Endothelial cell of umbilical vein (primary cell): ENCODE measurements at regions not wholly inside any gene's neighbourhood (a gene's known extent, or its start where the extent isn't known, plus 50 kb on each side); places are given as distances from the start of the nearest gene placed in this dataset.

Experiments used
- BruUV-seq: library from RNA; stranded (reverse); fragments of 400-500 nt; replicated peaks from 2 replicates; lab custom pipeline; 2021; lab: Mats Ljungman, UMichigan
- CTCF ChIA-PET: fragments of 300-600, 350-600 bp; sonication (Branson Sonifier 250); formaldehyde crosslinking; loops from one replicate; lab custom pipeline; 2021; ENCODE audit warnings: antibody characterized with exemption, inconsistent platforms; lab: Charles Lee
- POLR2A ChIA-PET: fragments of 300-600, 350-600 bp; sonication (Branson Sonifier 250); formaldehyde crosslinking; loops from one replicate; lab custom pipeline; 2021; ENCODE audit warnings: antibody characterized with exemption, inconsistent platforms; lab: Charles Lee
- DNase-seq: peaks from one replicate; pipeline ENCODE4 v3.0.0-alpha.2; 2011; ENCODE audit warnings: low read depth, low spot score
- FAIRE-seq: peaks from 2 replicates; lab custom pipeline; 2011; peaks lifted over from hg19 to GRCh38; lab: Jason Lieb, UNC
- H2AFZ ChIP-seq: 2 replicates; pipeline ENCODE4 v1.6.0; 2012; ENCODE audit warnings: low read depth, low read length, control low read depth, inconsistent platforms
- H3K27ac ChIP-seq: 2 replicates; pipeline ENCODE4 v1.5.1; 2011; ENCODE audit warnings: low read depth, mild to moderate bottlenecking, control low read depth, low read length, moderate library complexity; ENCODE audit not compliant: insufficient read depth
- H3K27me3 ChIP-seq, 2 experiments: 2 replicates each; pipeline versions ENCODE4 v1.6.0 to v1.6.1; 2011; ENCODE audit warnings: low read length in 2 of 2, mixed read lengths in 1 of 2; ENCODE audit not compliant: control insufficient read depth in 2 of 2, insufficient read depth in 2 of 2
- H3K36me3 ChIP-seq, 2 experiments: 2 replicates in 1 of 2; 3 replicates in 1 of 2; pipeline ENCODE4 v1.5.1; 2011; ENCODE audit warnings: low read length in 2 of 2, mild to moderate bottlenecking in 1 of 2, moderate library complexity in 1 of 2; ENCODE audit not compliant: control insufficient read depth in 2 of 2, insufficient read depth in 2 of 2; ENCODE audit errors: extremely low read depth in 1 of 2
- H3K4me1 ChIP-seq: 3 replicates; pipeline ENCODE4 v1.5.1; 2011; ENCODE audit warnings: mild to moderate bottlenecking, low read length; ENCODE audit not compliant: control insufficient read depth, insufficient read depth; ENCODE audit errors: extremely low read depth
- H3K4me2 ChIP-seq: 2 replicates; pipeline ENCODE4 v1.6.1; 2011; ENCODE audit warnings: low read length, control low read depth, mixed read lengths; ENCODE audit not compliant: insufficient read depth
- H3K4me3 ChIP-seq, 3 experiments: fragments of 200-600 bp in 1 of 3; sonication (generic), shearing (Covaris generic) in 1 of 3; replicated peaks in 1 of 3; 2 replicates each; pipeline ENCODE4 v1.5.1; 2011 to 2016; ENCODE audit warnings: control low read depth in 3 of 3, low read length in 3 of 3, mild to moderate bottlenecking in 2 of 3, inconsistent platforms in 1 of 3, low read depth in 1 of 3, moderate library complexity in 1 of 3; ENCODE audit not compliant: insufficient read depth in 1 of 3
- H3K79me2 ChIP-seq: 2 replicates; pipeline ENCODE4 v1.6.0; 2012; ENCODE audit warnings: low read length, inconsistent platforms; ENCODE audit not compliant: control insufficient read depth, insufficient read depth
- H3K9ac ChIP-seq: replicated peaks from 2 replicates; pipeline ENCODE3; 2011; ENCODE audit warnings: low read length, control low read depth; ENCODE audit not compliant: insufficient read depth; ENCODE audit errors: extremely low read depth
- H3K9me1 ChIP-seq: replicated peaks from 3 replicates; pipeline ENCODE4 v1.6.0; 2011; ENCODE audit warnings: mild to moderate bottlenecking, low read length; ENCODE audit not compliant: control insufficient read depth, insufficient read depth; ENCODE audit errors: extremely low read depth
- H3K9me3 ChIP-seq: replicated peaks from 2 replicates; pipeline ENCODE4 v1.5.1; 2012; ENCODE audit warnings: low read length, inconsistent platforms; ENCODE audit not compliant: control insufficient read depth, insufficient read depth
- H4K20me1 ChIP-seq: replicated peaks from 2 replicates; pipeline ENCODE3; 2011; ENCODE audit warnings: mild to moderate bottlenecking, low read length; ENCODE audit not compliant: control insufficient read depth, insufficient read depth; ENCODE audit errors: extremely low read depth
- EZH2 ChIP-seq: IDR thresholded peaks from 2 replicates; pipeline ENCODE4 v1.6.1; 2012; ENCODE audit warnings: borderline replicate concordance, low read depth, mild to moderate bottlenecking, moderate library complexity, low read length, inconsistent platforms; ENCODE audit not compliant: severe bottlenecking
- FOS ChIP-seq: IDR thresholded peaks from 2 replicates; pipeline ENCODE4 v1.6.1; 2011; ENCODE audit warnings: mild to moderate bottlenecking, low read length, moderate library complexity, borderline replicate concordance; ENCODE audit not compliant: insufficient read depth
- GATA2 ChIP-seq: IDR thresholded peaks from 2 replicates; pipeline ENCODE4 v1.7.0; 2011; ENCODE audit warnings: low read depth, mild to moderate bottlenecking, moderate library complexity, mixed read lengths, low read length; ENCODE audit not compliant: insufficient read length, insufficient read depth
- JUN ChIP-seq: IDR thresholded peaks from 2 replicates; pipeline ENCODE4 v1.6.1; 2011; ENCODE audit warnings: borderline replicate concordance, low read depth; ENCODE audit not compliant: insufficient read length, insufficient read depth
- MAX ChIP-seq: IDR thresholded peaks from 2 replicates; pipeline ENCODE4 v1.6.1; 2011; ENCODE audit not compliant: insufficient read depth, insufficient read length
- MYC ChIP-seq: IDR thresholded peaks from one replicate; pipeline ENCODE4 v1.6.1; 2011; ENCODE audit warnings: mild to moderate bottlenecking, low read depth, low read length
- POLR2A ChIP-seq: IDR thresholded peaks from 2 replicates; pipeline ENCODE4 v1.6.1; 2012; ENCODE audit warnings: low read depth, mild to moderate bottlenecking, control low read depth, low read length
- POLR2AphosphoS5 ChIP-seq: IDR thresholded peaks from 2 replicates; pipeline ENCODE4 v1.6.1; 2012; ENCODE audit warnings: low read depth, mild to moderate bottlenecking, control low read depth, low read length, moderate library complexity; ENCODE audit not compliant: insufficient read depth
- dilution Hi-C: fragments of 300-500 bp; cut with MboI; formaldehyde crosslinking; loops from one replicate; pipeline ENCODE4 v1.15.0; 2019; ENCODE audit warnings: low sequenced_read_pairs; ENCODE audit not compliant: extremely low pct_ligation_motif_present
- intact Hi-C: fragments of 100-400 bp; cut with micrococcal nuclease; formaldehyde crosslinking; loops from one replicate; pipeline ENCODE4 v1.10.0; 2022
- TF ChIP-seq, protein P1 (sequence below), 2 donors: IDR thresholded peaks; 1 replicate in 1 of 2; 2 replicates in 1 of 2; pipeline ENCODE4 v1.5.1; 2011; ENCODE audit warnings: low read length in 2 of 2, mild to moderate bottlenecking in 2 of 2, moderate library complexity in 2 of 2, control low read depth in 1 of 2, inconsistent platforms in 1 of 2, low read depth in 1 of 2; ENCODE audit not compliant: insufficient read depth in 1 of 2; ENCODE audit errors: extremely low read depth in 1 of 2

DNA sequence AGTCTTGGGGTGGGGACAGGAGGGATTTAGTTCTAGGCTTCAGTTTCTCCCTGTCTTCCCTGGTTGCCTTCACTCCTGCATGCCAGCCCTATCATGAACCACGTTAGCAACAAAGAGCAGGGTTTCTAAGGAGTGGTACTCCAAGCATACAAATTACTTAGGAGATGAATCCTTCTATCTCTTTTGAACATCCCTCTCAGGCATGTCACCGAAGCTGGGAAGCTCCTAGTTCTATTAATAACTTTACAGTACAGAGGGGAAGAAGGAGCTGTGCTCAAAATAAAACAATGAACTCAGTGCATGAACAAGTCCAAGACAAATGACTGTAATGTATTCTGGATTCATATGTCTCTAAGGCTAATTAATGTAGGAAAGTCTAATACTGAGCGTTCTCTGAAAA is 450.6 kb upstream of the RASGEF1B start:
- dilution Hi-C loops: no loop called here
- Histone ChIP-seq H3K9me1 (no peaks in the 10 kb centered on the region), H3K36me3 (no peaks in the 10 kb centered on the region), H3K79me2 (no peaks in the 10 kb centered on the region), H3K4me2 (no peak overlapping the region), H3K4me3 (no peak overlapping the region), H3K27me3 (no peaks in the 10 kb centered on the region), H3K9me3 (no peaks in the 10 kb centered on the region), H2AFZ (no peak overlapping the region), H3K9ac (no peak overlapping the region), H3K4me1 (no peaks in the 10 kb centered on the region), H3K27ac (no peak overlapping the region), H4K20me1 (no peaks in the 10 kb centered on the region)
- TF ChIP-seq, protein P1, sequence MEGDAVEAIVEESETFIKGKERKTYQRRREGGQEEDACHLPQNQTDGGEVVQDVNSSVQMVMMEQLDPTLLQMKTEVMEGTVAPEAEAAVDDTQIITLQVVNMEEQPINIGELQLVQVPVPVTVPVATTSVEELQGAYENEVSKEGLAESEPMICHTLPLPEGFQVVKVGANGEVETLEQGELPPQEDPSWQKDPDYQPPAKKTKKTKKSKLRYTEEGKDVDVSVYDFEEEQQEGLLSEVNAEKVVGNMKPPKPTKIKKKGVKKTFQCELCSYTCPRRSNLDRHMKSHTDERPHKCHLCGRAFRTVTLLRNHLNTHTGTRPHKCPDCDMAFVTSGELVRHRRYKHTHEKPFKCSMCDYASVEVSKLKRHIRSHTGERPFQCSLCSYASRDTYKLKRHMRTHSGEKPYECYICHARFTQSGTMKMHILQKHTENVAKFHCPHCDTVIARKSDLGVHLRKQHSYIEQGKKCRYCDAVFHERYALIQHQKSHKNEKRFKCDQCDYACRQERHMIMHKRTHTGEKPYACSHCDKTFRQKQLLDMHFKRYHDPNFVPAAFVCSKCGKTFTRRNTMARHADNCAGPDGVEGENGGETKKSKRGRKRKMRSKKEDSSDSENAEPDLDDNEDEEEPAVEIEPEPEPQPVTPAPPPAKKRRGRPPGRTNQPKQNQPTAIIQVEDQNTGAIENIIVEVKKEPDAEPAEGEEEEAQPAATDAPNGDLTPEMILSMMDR (IDR thresholded peaks at IDR 0.05; ENCODE audit: extremely low read depth in 1 of 2, insufficient read depth in 1 of 2, low read depth in 1 of 2, low read length in 2 of 2): no peak
- TF ChIP-seq EZH2 (no peak), POLR2AphosphoS5 (no peak), MAX (no peak), JUN (no peak), GATA2 (no peak), MYC (no peak), FOS (no peak), POLR2A (no peak)
- no peak for DNase-seq
- no TSS peak for BruUV-seq
- POLR2A ChIA-PET: no interaction called here
- no peak for FAIRE-seq
- CTCF ChIA-PET: no interaction called here
- intact Hi-C loops: no loop called here
